ENCODE measurements at regions not wholly inside any gene's neighbourhood (a gene's known extent, or its start where the extent isn't known, plus 50 kb on each side); places are given as distances from the start of the nearest gene placed in this dataset.

DNA sequence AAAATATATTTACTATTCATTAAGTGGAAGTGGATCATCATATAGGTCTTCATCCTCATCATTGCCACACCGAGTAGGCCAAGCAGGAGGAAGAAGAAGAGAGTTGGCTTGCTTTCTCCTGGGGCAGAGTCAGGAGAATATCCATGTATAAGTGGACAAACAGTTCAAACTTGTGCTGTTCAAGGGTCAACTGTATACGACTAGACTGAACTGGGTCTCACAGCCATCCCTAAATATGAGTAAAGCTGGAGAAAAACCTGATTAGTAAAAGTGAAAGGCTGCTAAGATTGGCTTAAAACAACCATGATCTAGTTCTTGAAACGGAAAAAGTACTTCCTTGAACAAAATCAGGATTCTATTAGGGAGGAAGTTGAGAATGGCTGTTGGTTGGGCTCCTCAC, 276.7 kb upstream of the ADRA1B start:
- TF ChIP-seq, protein P1, sequence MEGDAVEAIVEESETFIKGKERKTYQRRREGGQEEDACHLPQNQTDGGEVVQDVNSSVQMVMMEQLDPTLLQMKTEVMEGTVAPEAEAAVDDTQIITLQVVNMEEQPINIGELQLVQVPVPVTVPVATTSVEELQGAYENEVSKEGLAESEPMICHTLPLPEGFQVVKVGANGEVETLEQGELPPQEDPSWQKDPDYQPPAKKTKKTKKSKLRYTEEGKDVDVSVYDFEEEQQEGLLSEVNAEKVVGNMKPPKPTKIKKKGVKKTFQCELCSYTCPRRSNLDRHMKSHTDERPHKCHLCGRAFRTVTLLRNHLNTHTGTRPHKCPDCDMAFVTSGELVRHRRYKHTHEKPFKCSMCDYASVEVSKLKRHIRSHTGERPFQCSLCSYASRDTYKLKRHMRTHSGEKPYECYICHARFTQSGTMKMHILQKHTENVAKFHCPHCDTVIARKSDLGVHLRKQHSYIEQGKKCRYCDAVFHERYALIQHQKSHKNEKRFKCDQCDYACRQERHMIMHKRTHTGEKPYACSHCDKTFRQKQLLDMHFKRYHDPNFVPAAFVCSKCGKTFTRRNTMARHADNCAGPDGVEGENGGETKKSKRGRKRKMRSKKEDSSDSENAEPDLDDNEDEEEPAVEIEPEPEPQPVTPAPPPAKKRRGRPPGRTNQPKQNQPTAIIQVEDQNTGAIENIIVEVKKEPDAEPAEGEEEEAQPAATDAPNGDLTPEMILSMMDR (IDR thresholded peaks at IDR 0.05): no peak
- Histone ChIP-seq H3K9me3 (no peaks in the 10 kb centered on the region), H3K27ac (no peak overlapping the region), H3K4me3 (no peak overlapping the region), H3K27me3 (no peaks in the 10 kb centered on the region), H3K36me3 (no peaks in the 10 kb centered on the region), H3K4me1 (no peaks in the 10 kb centered on the region)
- ATAC-seq (no peak), DNase-seq (no peak)
- intact Hi-C loops (cut with DNase I): no loop called here

GRCh38 chr5:159640446-159640845, 275.8 kb upstream of the ADRA1B start:
- Histone ChIP-seq H3K27ac (no peak overlapping the region), H3K36me3 (no peaks in the 10 kb centered on the region), H3K4me3 (no peak overlapping the region), H3K4me1 (no peaks in the 10 kb centered on the region), H3K9me3 (no peaks in the 10 kb centered on the region), H3K27me3 (no peaks in the 10 kb centered on the region)
- intact Hi-C loops (cut with DNase I): no loop called here
- TF ChIP-seq, protein P1 (IDR thresholded peaks at IDR 0.05): no peak
- DNase-seq (no peak), ATAC-seq (no peak)

- H3K9me3 ChIP-seq: no peaks in the 10 kb centered on the region
- no peaks in the 10 kb centered on the region for H3K27me3 ChIP-seq
- no peak overlapping the region for H3K27ac ChIP-seq
- no peak overlapping the region for H3K4me3 ChIP-seq
- TF ChIP-seq, protein P1 (IDR thresholded peaks at IDR 0.05): no peak
- DNase-seq: no peak
- intact Hi-C loops (cut with DNase I): no loop called here
- no peak for ATAC-seq
- no peaks in the 10 kb centered on the region for H3K4me1 ChIP-seq
- H3K36me3 ChIP-seq: no peaks in the 10 kb centered on the region
Observed at GRCh38 chr5:159640921-159641320, 275.4 kb upstream of the ADRA1B start.

- ATAC-seq (no peak), DNase-seq (peak in 1 of 4 donors; percentile 72)
Observed at GRCh38 chr5:159641371-159642039, 274.8 kb upstream of the ADRA1B start.

DNA sequence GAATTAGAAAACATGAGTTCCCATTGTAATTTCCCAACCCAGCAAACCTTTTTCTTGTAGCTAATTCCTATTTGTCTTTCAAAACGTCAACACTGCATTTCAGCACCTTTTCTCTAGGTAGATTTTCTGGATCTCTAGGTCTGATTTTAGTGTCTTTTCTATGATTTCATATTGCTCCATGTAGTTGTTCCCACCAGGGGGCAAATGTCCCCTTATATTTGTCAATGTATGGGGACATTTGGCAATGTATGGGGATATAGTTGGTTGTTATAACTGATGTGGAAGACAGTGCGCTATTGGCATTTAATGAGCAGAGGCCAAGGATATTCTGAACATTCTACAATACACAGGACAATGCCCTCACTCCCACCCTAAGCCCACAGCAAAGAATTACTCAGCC, 273.9 kb upstream of the ADRA1B start:
- intact Hi-C loops (cut with DNase I): no loop called here
- no peaks in the 10 kb centered on the region for H3K36me3 ChIP-seq
- H3K4me3 ChIP-seq: no peak overlapping the region
- H3K27me3 ChIP-seq: no peaks in the 10 kb centered on the region
- no peak overlapping the region for H3K27ac ChIP-seq
- DNase-seq (no peak), ATAC-seq (no peak)
- H3K4me1 ChIP-seq: no peaks in the 10 kb centered on the region
- TF ChIP-seq, protein P1 (IDR thresholded peaks at IDR 0.05): no peak
- no peaks in the 10 kb centered on the region for H3K9me3 ChIP-seq

More at GRCh38 chr5:159641371-159642039, 274.8 kb upstream of the ADRA1B start:
- TF ChIP-seq, protein P1 (IDR thresholded peaks at IDR 0.05): no peak
- H3K36me3 ChIP-seq: no peaks in the 10 kb centered on the region
- H3K4me3 ChIP-seq: no peak overlapping the region
- H3K27ac ChIP-seq: no peak overlapping the region
- intact Hi-C loops (cut with DNase I): no loop called here
- H3K27me3 ChIP-seq: no peaks in the 10 kb centered on the region
- H3K9me3 ChIP-seq: no peaks in the 10 kb centered on the region
- H3K4me1 ChIP-seq: no peaks in the 10 kb centered on the region
